Esophagus squamous epithelium (tissue), 5 donors: ENCODE measurements at regions not wholly inside any gene's neighbourhood (a gene's known extent, or its start where the extent isn't known, plus 50 kb on each side); places are given as distances from the start of the nearest gene placed in this dataset.
"Not testable (repeated sequence)": the region's sequence is repeated elsewhere in the genome, so short reads cannot be mapped to it uniquely, and the experiment has no call there.

Experiments
- DNase-seq: peaks from one replicate; lab custom pipeline; 2025; lab: John Stamatoyannopoulos, UW
- H3K27ac ChIP-seq, 4 donors: fragments of 200-600 bp; sonication (generic); one replicate each; pipeline ENCODE4 v1.5.1; 2016 to 2019; ENCODE audit warnings: mild to moderate bottlenecking in 1 of 4
- H3K27me3 ChIP-seq, 4 donors: fragments of 200-600 bp; sonication (generic); 1 replicate in 3 of 4; 2 replicates in 1 of 4; pipeline versions ENCODE4 v1.5.1 to v1.6.0; 2017 to 2021; ENCODE audit warnings: antibody characterized with exemption in 1 of 4
- H3K36me3 ChIP-seq, 3 donors: fragments of 200-600 bp; sonication (generic); one replicate each; pipeline ENCODE4 v1.5.1; 2016 to 2019
- H3K4me1 ChIP-seq, 3 donors: fragments of 200-600 bp; sonication (generic); one replicate each; pipeline ENCODE4 v1.5.1; 2017 to 2019
- H3K4me3 ChIP-seq, 4 donors: fragments of 200-600 bp; sonication (generic); 1 replicate in 3 of 4; 2 replicates in 1 of 4; pipeline ENCODE4 v1.5.1; 2016 to 2019; ENCODE audit warnings: mild to moderate bottlenecking in 2 of 4, moderate library complexity in 1 of 4
- H3K9me3 ChIP-seq, 3 donors: fragments of 200-600 bp; sonication (generic); one replicate each; pipeline ENCODE4 v1.5.1; 2016 to 2019
- WGBS, 2 donors: methylation state at CpG; one replicate each; pipeline ENCODE4 v1.1.5; 2018; 5-methylcytosine and 5-hydroxymethylcytosine counted together
- intact Hi-C: fragments of 100-400 bp; cut with DNase I; formaldehyde crosslinking; loops from one replicate; pipeline ENCODE4 v1.15.0; 2022
- donor health status: DM: yes; HTN: yes; CAD: no.

GRCh38 chr2:87314622-87315021 lies 293.0 kb upstream of the PLGLB1 start:
- no CpG with 5 or more reads among the region's 3 CpGs for WGBS, 2 donors
- H3K36me3 ChIP-seq, H3K4me3 ChIP-seq, H3K27me3 ChIP-seq, H3K9me3 ChIP-seq, H3K27ac ChIP-seq, intact Hi-C loops, H3K4me1 ChIP-seq, DNase-seq: not testable (repeated sequence)

- H3K27me3 ChIP-seq, H3K4me1 ChIP-seq, H3K27ac ChIP-seq, intact Hi-C loops, H3K9me3 ChIP-seq, H3K4me3 ChIP-seq, H3K36me3 ChIP-seq, DNase-seq: not testable (repeated sequence)
- WGBS, 2 donors = no CpG with 5 or more reads among the region's 6 CpGs
Observed at GRCh38 chr2:87315183-87315902, 293.7 kb upstream of the PLGLB1 start.

- H3K27me3 ChIP-seq, H3K36me3 ChIP-seq, H3K27ac ChIP-seq, H3K4me1 ChIP-seq, H3K4me3 ChIP-seq, intact Hi-C loops, H3K9me3 ChIP-seq, DNase-seq: not testable (repeated sequence)
- WGBS, 2 donors = no CpG with 5 or more reads among the region's 1 CpG
Observed at GRCh38 chr2:87317193-87317592, 295.5 kb upstream of the PLGLB1 start.

GRCh38 chr2:87318814-87319491 lies 297.3 kb upstream of the PLGLB1 start:
- H3K36me3 ChIP-seq, H3K27me3 ChIP-seq, H3K27ac ChIP-seq, H3K9me3 ChIP-seq, H3K4me1 ChIP-seq, H3K4me3 ChIP-seq, DNase-seq, intact Hi-C loops: not testable (repeated sequence)
- WGBS, 2 donors = 25% methylated on average over 1 of the region's 2 CpGs

- H3K27me3 ChIP-seq, intact Hi-C loops, H3K27ac ChIP-seq, DNase-seq, H3K9me3 ChIP-seq, H3K4me3 ChIP-seq, H3K4me1 ChIP-seq, H3K36me3 ChIP-seq: not testable (repeated sequence)
- WGBS, 2 donors = no CpG with 5 or more reads among the region's 2 CpGs
Observed at GRCh38 chr2:87319705-87320104, 298.1 kb upstream of the PLGLB1 start.

GRCh38 chr2:87321201-87321600 lies 299.6 kb upstream of the PLGLB1 start:
- intact Hi-C loops, H3K27me3 ChIP-seq, DNase-seq, H3K4me3 ChIP-seq, H3K4me1 ChIP-seq, H3K36me3 ChIP-seq, H3K27ac ChIP-seq, H3K9me3 ChIP-seq: not testable (repeated sequence)
- 81 to 90% methylated on average over 6 to 7 of the region's 9 CpGs for WGBS, 2 donors

- H3K9me3 ChIP-seq, H3K4me1 ChIP-seq, H3K36me3 ChIP-seq, intact Hi-C loops, H3K27me3 ChIP-seq, DNase-seq, H3K4me3 ChIP-seq: not testable (repeated sequence)
- H3K27ac ChIP-seq = peak overlapping the region in 1 of 4 donors; percentile 9
- WGBS, 2 donors = 14 to 16% methylated on average over 2 to 3 of the region's 6 CpGs
Observed at GRCh38 chr2:87324335-87325041, 302.8 kb upstream of the PLGLB1 start.

- H3K27me3 ChIP-seq, H3K9me3 ChIP-seq, H3K4me1 ChIP-seq, intact Hi-C loops, H3K36me3 ChIP-seq, DNase-seq, H3K4me3 ChIP-seq: not testable (repeated sequence)
- H3K27ac ChIP-seq = peak overlapping the region in 2 of 4 donors; percentile 23 to 28
- WGBS, 2 donors = no CpG with 5 or more reads among the region's 12 CpGs
Observed at GRCh38 chr2:87325042-87325910, 303.6 kb upstream of the PLGLB1 start.

- H3K4me1 ChIP-seq, H3K36me3 ChIP-seq, H3K4me3 ChIP-seq, DNase-seq, H3K9me3 ChIP-seq, intact Hi-C loops, H3K27me3 ChIP-seq: not testable (repeated sequence)
- peak overlapping the region in 1 of 4 donors; percentile 23 for H3K27ac ChIP-seq
- WGBS, 2 donors = no CpG with 5 or more reads among the region's 2 CpGs
Observed at GRCh38 chr2:87325911-87326294, 304.3 kb upstream of the PLGLB1 start.

- DNase-seq, H3K4me1 ChIP-seq, H3K36me3 ChIP-seq, H3K4me3 ChIP-seq, H3K27me3 ChIP-seq, H3K9me3 ChIP-seq, intact Hi-C loops: not testable (repeated sequence)
- 60% methylated on average over 1 of the region's 3 CpGs; no CpG with 5 or more reads in 1 of the 2 donors for WGBS, 2 donors
- peak overlapping the region in 1 of 4 donors; percentile 21 for H3K27ac ChIP-seq
Observed at GRCh38 chr2:87326754-87327153, 305.1 kb upstream of the PLGLB1 start.

- H3K4me1 ChIP-seq, H3K4me3 ChIP-seq, H3K9me3 ChIP-seq, H3K27ac ChIP-seq, H3K27me3 ChIP-seq, intact Hi-C loops, DNase-seq, H3K36me3 ChIP-seq: not testable (repeated sequence)
- WGBS, 2 donors = 100% methylated on average over 2 of the region's 4 CpGs; no CpG with 5 or more reads in 1 of the 2 donors
Observed at GRCh38 chr2:87327648-87328371, 306.2 kb upstream of the PLGLB1 start.

GRCh38 chr2:87329529-87329928 lies 307.9 kb upstream of the PLGLB1 start:
- DNase-seq, H3K4me3 ChIP-seq, H3K4me1 ChIP-seq, H3K36me3 ChIP-seq, intact Hi-C loops, H3K27me3 ChIP-seq, H3K27ac ChIP-seq, H3K9me3 ChIP-seq: not testable (repeated sequence)
- 85 to 88% methylated on average over 4 to 5 of the region's 7 CpGs for WGBS, 2 donors
